Lower lobe of right lung (tissue), 2 donors: ENCODE measurements at regions not wholly inside any gene's neighbourhood (a gene's known extent, or its start where the extent isn't known, plus 50 kb on each side); places are given as distances from the start of the nearest gene placed in this dataset.
A peak's percentile ranks its signal among the peaks of the same experiment; 100 is the strongest.

ENCODE experiments used
- ATAC-seq, 2 donors: fragments of 200-7000 bp; cut with Tn5 transposase; one replicate each; pipeline ENCODE4 v1.9.1; 2020 to 2022; ENCODE audit warnings: mild to moderate bottlenecking in 2 of 2, moderate library complexity in 2 of 2
- DNase-seq: peaks from one replicate; pipeline ENCODE4 v3.0.0-alpha.2; 2020
- H3K27ac ChIP-seq: fragments of 200-600 bp; one replicate; pipeline ENCODE4 v1.8.0; 2022
- H3K27me3 ChIP-seq: fragments of 200-600 bp; one replicate; pipeline ENCODE4 v1.8.0; 2022; ENCODE audit warnings: low read depth
- H3K36me3 ChIP-seq: fragments of 200-600 bp; one replicate; pipeline ENCODE4 v1.8.0; 2022; ENCODE audit warnings: mild to moderate bottlenecking
- H3K4me1 ChIP-seq: fragments of 200-600 bp; one replicate; pipeline ENCODE4 v1.8.0; 2022
- H3K4me3 ChIP-seq: fragments of 200-600 bp; one replicate; pipeline ENCODE4 v1.8.0; 2022; ENCODE audit warnings: mild to moderate bottlenecking
- H3K9me3 ChIP-seq: fragments of 200-600 bp; one replicate; pipeline ENCODE4 v1.8.0; 2022
- CTCF ChIP-seq: fragments of 200-600 bp; IDR thresholded peaks from one replicate; pipeline ENCODE4 v1.8.0; 2022; ENCODE audit warnings: antibody characterized with exemption, mild to moderate bottlenecking
- intact Hi-C: fragments of 100-400 bp; cut with DNase I; formaldehyde crosslinking; loops from one replicate; pipeline ENCODE4 v1.11.0; 2022
- donor health status: DM: no; HTN: yes; CAD: no; lungs with severe emphysema.

- DNase-seq (no peak), ATAC-seq (no peak)
- peaks cover 5% of the 10 kb centered on the region for H3K4me1 ChIP-seq
- TF ChIP-seq CTCF = no peak
- H3K27ac ChIP-seq = no peak overlapping the region
- H3K27me3 ChIP-seq = no peaks in the 10 kb centered on the region
- no peaks in the 10 kb centered on the region for H3K9me3 ChIP-seq
- intact Hi-C loops = loop anchor here (10.0 kb wide), 1 partner anchor 51 kb away; no protein-coding TSS in a partner anchor
- no peak overlapping the region for H3K4me3 ChIP-seq
- H3K36me3 ChIP-seq = no peaks in the 10 kb centered on the region
These were observed 368.3 kb downstream of the ZNF521 start for GRCh38 chr18:24983566-24984139.

GRCh38 chr18:24985586-24985985 is 366.4 kb downstream of the ZNF521 start:
- Histone ChIP-seq H3K36me3 (no peaks in the 10 kb centered on the region), H3K9me3 (no peaks in the 10 kb centered on the region), H3K4me1 (peaks cover 5% of the 10 kb centered on the region), H3K27ac (peak overlapping the region; percentile 9), H3K4me3 (no peak overlapping the region), H3K27me3 (no peaks in the 10 kb centered on the region)
- DNase-seq (no peak), ATAC-seq (no peak)
- intact Hi-C loops = loop anchor here (10.0 kb wide), 1 partner anchor 49 kb away; no protein-coding TSS in a partner anchor
- no peak for TF ChIP-seq CTCF

- Histone ChIP-seq H3K27ac (peak overlapping the region; percentile 9), H3K4me1 (peaks cover 5% of the 10 kb centered on the region), H3K36me3 (no peaks in the 10 kb centered on the region), H3K27me3 (no peaks in the 10 kb centered on the region), H3K9me3 (no peaks in the 10 kb centered on the region), H3K4me3 (no peak overlapping the region)
- DNase-seq = no peak
- intact Hi-C loops = loop anchor here (10.0 kb wide), 1 partner anchor 48 kb away; no protein-coding TSS in a partner anchor
- no peak for ATAC-seq
- TF ChIP-seq CTCF = no peak
These were observed 365.2 kb downstream of the ZNF521 start for GRCh38 chr18:24986666-24987302.

- peak overlapping the region; percentile 9 for H3K27ac ChIP-seq
- TF ChIP-seq CTCF = no peak
- no peak overlapping the region for H3K4me3 ChIP-seq
- H3K36me3 ChIP-seq = no peaks in the 10 kb centered on the region
- peaks cover 5% of the 10 kb centered on the region for H3K4me1 ChIP-seq
- H3K27me3 ChIP-seq = no peaks in the 10 kb centered on the region
- peak; percentile 29 to 32 for ATAC-seq
- DNase-seq = no peak
- no peaks in the 10 kb centered on the region for H3K9me3 ChIP-seq
- intact Hi-C loops = loop anchor here (10.0 kb wide), 1 partner anchor 47 kb away; no protein-coding TSS in a partner anchor
These were observed 364.4 kb downstream of the ZNF521 start for GRCh38 chr18:24987303-24988252.

- peak; percentile 46 to 65 for ATAC-seq
- H3K9me3 ChIP-seq = no peaks in the 10 kb centered on the region
These were observed 363.6 kb downstream of the ZNF521 start for GRCh38 chr18:24988253-24988840.

More at GRCh38 chr18:24988253-24988840, 363.6 kb downstream of the ZNF521 start:
- intact Hi-C loops = loop anchor here (10.0 kb wide), 1 partner anchor 46 kb away; no protein-coding TSS in a partner anchor
- Histone ChIP-seq H3K36me3 (no peaks in the 10 kb centered on the region), H3K27ac (peak overlapping the region; percentile 9), H3K27me3 (no peaks in the 10 kb centered on the region), H3K4me3 (no peak overlapping the region), H3K4me1 (peaks cover 5% of the 10 kb centered on the region)
- no peak for DNase-seq
- TF ChIP-seq CTCF = no peak
